Activated B cell treated with CpG ODN at 0.5 μM for 24 hours (primary cell): ENCODE measurements at regions not wholly inside any gene's neighbourhood (a gene's known extent, or its start where the extent isn't known, plus 50 kb on each side); places are given as distances from the start of the nearest gene placed in this dataset.
A peak's percentile ranks its signal among the peaks of the same experiment; 100 is the strongest.

Experiments
- ATAC-seq: fragments of 200-7000 bp; cut with Tn5 transposase; one replicate; pipeline ENCODE4 v1.10.0; 2021; ENCODE audit warnings: low read depth, mild to moderate bottlenecking, moderate library complexity
- CTCF ChIA-PET: fragments of 350-600 bp; sonication (Branson Sonifier 250); formaldehyde crosslinking; loops from one replicate; lab custom pipeline; 2021; ENCODE audit warnings: antibody characterized with exemption; lab: Charles Lee
- POLR2A ChIA-PET: fragments of 350-600 bp; sonication (Branson Sonifier 250); formaldehyde crosslinking; loops from one replicate; lab custom pipeline; 2021; ENCODE audit warnings: antibody characterized with exemption; lab: Charles Lee
- DNase-seq: peaks from one replicate; pipeline ENCODE4 v3.0.0; 2022
- H3K27ac Mint-ChIP-seq: one replicate; pipeline ENCODE4 v1.8.0; 2020; ENCODE audit warnings: mixed read lengths
- H3K27me3 Mint-ChIP-seq: one replicate; pipeline ENCODE4 v1.8.0; 2021; ENCODE audit warnings: mixed read lengths
- H3K36me3 Mint-ChIP-seq: one replicate; pipeline ENCODE4 v1.8.0; 2021; ENCODE audit warnings: low read depth, mixed read lengths
- H3K4me1 Mint-ChIP-seq: one replicate; pipeline ENCODE4 v1.8.0; 2021; ENCODE audit warnings: mixed read lengths
- H3K4me3 Mint-ChIP-seq: one replicate; pipeline ENCODE4 v1.8.0; 2020; ENCODE audit warnings: mild to moderate bottlenecking, mixed read lengths
- H3K9me3 Mint-ChIP-seq: one replicate; pipeline ENCODE4 v1.8.0; 2020; ENCODE audit warnings: mixed read lengths
- CTCF ChIP-seq: fragments of 200-600 bp; IDR thresholded peaks from one replicate; pipeline ENCODE4 v1.8.0; 2022; ENCODE audit warnings: antibody characterized with exemption, mild to moderate bottlenecking
- intact Hi-C: fragments of 100-400 bp; cut with micrococcal nuclease; formaldehyde crosslinking; loops from one replicate; pipeline ENCODE4 v1.15.1; 2024

- Mint-ChIP-seq H3K36me3 (peaks cover 50% of the 10 kb centered on the region), H3K9me3 (no peaks in the 10 kb centered on the region), H3K4me1 (peaks cover 34% of the 10 kb centered on the region), H3K27ac (no peak overlapping the region), H3K27me3 (no peaks in the 10 kb centered on the region), H3K4me3 (no peak overlapping the region)
- ChIA-PET POLR2A (interaction anchor here (0.5 kb wide), 1 partner anchor 34 kb away, joined by 15 read pairs; no protein-coding TSS in a partner anchor), CTCF (no interaction called here)
- DNase-seq, result no peak
- intact Hi-C loops, result no loop called here
- no peak for ATAC-seq
- no peak for TF ChIP-seq CTCF
These were observed 51.1 kb downstream of the GARRE1 start for GRCh38 chr19:34305221-34306083.

GRCh38 chr19:34306213-34306661, 51.9 kb downstream of the GARRE1 start:
- no peak for TF ChIP-seq CTCF
- H3K27me3 Mint-ChIP-seq, result no peaks in the 10 kb centered on the region
- ATAC-seq (no peak), DNase-seq (no peak)
- POLR2A ChIA-PET, result no interaction called here
- H3K4me1 Mint-ChIP-seq, result peaks cover 42% of the 10 kb centered on the region
- CTCF ChIA-PET, result no interaction called here
- no peak overlapping the region for H3K27ac Mint-ChIP-seq
- peaks cover 42% of the 10 kb centered on the region for H3K36me3 Mint-ChIP-seq
- H3K4me3 Mint-ChIP-seq, result no peak overlapping the region
- H3K9me3 Mint-ChIP-seq, result no peaks in the 10 kb centered on the region
- intact Hi-C loops, result no loop called here

GRCh38 chr19:34306824-34307223, 52.5 kb downstream of the GARRE1 start:
- POLR2A ChIA-PET, result no interaction called here
- Mint-ChIP-seq H3K27me3 (no peaks in the 10 kb centered on the region), H3K27ac (no peak overlapping the region), H3K4me3 (no peak overlapping the region), H3K9me3 (no peaks in the 10 kb centered on the region), H3K4me1 (peaks cover 46% of the 10 kb centered on the region), H3K36me3 (peaks cover 40% of the 10 kb centered on the region)
- TF ChIP-seq CTCF, result no peak
- DNase-seq (no peak), ATAC-seq (no peak)
- intact Hi-C loops, result no loop called here
- CTCF ChIA-PET, result no interaction called here

DNA sequence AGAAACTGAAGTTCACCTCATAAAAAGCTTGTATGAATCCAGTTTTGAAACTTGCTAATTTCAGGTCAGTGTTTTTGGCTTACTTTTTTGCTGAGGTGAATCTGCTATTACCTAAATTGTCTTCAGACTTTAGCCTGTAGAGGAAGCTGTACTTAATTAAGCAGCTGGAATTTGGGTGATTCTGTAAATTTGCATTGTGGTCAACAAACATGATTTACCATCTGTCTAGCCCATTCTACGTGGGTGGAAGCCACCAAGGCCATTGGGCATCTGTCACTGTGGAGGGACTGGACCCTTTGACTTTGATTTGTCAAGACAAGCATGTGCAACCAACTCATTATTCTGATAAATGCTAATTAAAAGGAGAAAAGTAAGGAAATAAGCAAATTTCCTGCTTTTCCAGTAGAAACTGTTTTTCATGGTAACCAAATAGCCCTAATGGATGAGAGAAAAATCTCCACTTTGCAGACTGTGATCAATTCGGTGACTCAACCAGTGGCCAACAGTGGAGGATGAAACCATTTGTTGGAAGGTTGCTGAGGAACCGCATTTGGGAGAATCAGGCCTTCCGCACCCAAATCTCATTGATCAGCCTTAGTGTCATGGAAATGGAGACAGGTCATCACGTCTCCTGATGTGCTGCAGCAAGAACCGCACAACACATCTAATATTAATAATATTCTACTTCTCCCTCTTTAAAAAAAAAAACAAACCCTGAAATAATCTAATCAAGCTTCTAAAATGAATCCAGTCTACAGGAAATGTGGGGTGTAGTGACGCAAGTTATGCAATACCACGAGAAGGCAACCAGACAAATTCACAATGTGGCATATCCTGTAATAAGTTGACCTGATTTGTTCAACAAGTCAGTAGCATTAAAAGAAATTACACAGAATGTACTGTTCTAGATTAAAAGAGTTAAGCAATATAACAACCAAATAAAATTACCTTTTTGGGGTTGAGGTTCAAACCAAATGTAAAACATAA, 54.3 kb downstream of the GARRE1 start:
- no peak for TF ChIP-seq CTCF
- peaks cover 35% of the 10 kb centered on the region for H3K36me3 Mint-ChIP-seq
- DNase-seq, result no peak
- H3K27me3 Mint-ChIP-seq, result no peaks in the 10 kb centered on the region
- CTCF ChIA-PET, result no interaction called here
- peak overlapping the region; percentile 73 for H3K27ac Mint-ChIP-seq
- POLR2A ChIA-PET, result interaction anchor here (0.5 to 1.0 kb wide), 6 partner anchors 23 to 138 kb away, joined by 3 to 16 read pairs (median 4); no protein-coding TSS in a partner anchor
- no peaks in the 10 kb centered on the region for H3K9me3 Mint-ChIP-seq
- H3K4me1 Mint-ChIP-seq, result peaks cover 60% of the 10 kb centered on the region
- intact Hi-C loops, result no loop called here
- peak; percentile 9 for ATAC-seq
- H3K4me3 Mint-ChIP-seq, result peak overlapping the region; percentile 5
